ENCODE measurements at regions not wholly inside any gene's neighbourhood (a gene's known extent, or its start where the extent isn't known, plus 50 kb on each side); places are given as distances from the start of the nearest gene placed in this dataset.

GRCh38 chr5:56558131-56558745 is 257.1 kb upstream of the MAP3K1 start:
- no peak overlapping the region for H3K27ac ChIP-seq
- intact Hi-C loops (cut with DNase I): no loop called here
- DNase-seq (no peak), ATAC-seq (no peak)
- TF ChIP-seq CTCF (IDR thresholded peaks at IDR 0.05): no peak
- no peaks in the 10 kb centered on the region for H3K36me3 ChIP-seq
- no peak overlapping the region for H3K4me3 ChIP-seq
- no peaks in the 10 kb centered on the region for H3K4me1 ChIP-seq
- no peaks in the 10 kb centered on the region for H3K9me3 ChIP-seq
- H3K27me3 ChIP-seq: no peaks in the 10 kb centered on the region

- H3K27me3 ChIP-seq: no peaks in the 10 kb centered on the region
- no peaks in the 10 kb centered on the region for H3K36me3 ChIP-seq
- no peak overlapping the region for H3K27ac ChIP-seq
- no peak overlapping the region for H3K4me3 ChIP-seq
- TF ChIP-seq CTCF (IDR thresholded peaks at IDR 0.05): no peak
- no peaks in the 10 kb centered on the region for H3K9me3 ChIP-seq
- ATAC-seq: no peak
- intact Hi-C loops (cut with DNase I): no loop called here
- no peak for DNase-seq
- H3K4me1 ChIP-seq: no peaks in the 10 kb centered on the region
These were observed 258.2 kb upstream of the MAP3K1 start for GRCh38 chr5:56557198-56557597.

GRCh38 chr5:56552612-56553268 is 262.6 kb upstream of the MAP3K1 start:
- no peaks in the 10 kb centered on the region for H3K9me3 ChIP-seq
- no peaks in the 10 kb centered on the region for H3K27me3 ChIP-seq
- no peak overlapping the region for H3K4me3 ChIP-seq
- no peak for TF ChIP-seq CTCF (IDR thresholded peaks at IDR 0.05)
- intact Hi-C loops (cut with DNase I): no loop called here
- peaks cover 9% of the 10 kb centered on the region for H3K4me1 ChIP-seq
- DNase-seq (no peak), ATAC-seq (no peak)
- H3K27ac ChIP-seq: no peak overlapping the region
- no peaks in the 10 kb centered on the region for H3K36me3 ChIP-seq

GRCh38 chr5:56550227-56550626 is 265.1 kb upstream of the MAP3K1 start:
- intact Hi-C loops (cut with DNase I): no loop called here
- Histone ChIP-seq H3K4me3 (no peak overlapping the region), H3K9me3 (no peaks in the 10 kb centered on the region), H3K4me1 (peaks cover 9% of the 10 kb centered on the region), H3K27ac (no peak overlapping the region), H3K27me3 (no peaks in the 10 kb centered on the region), H3K36me3 (no peaks in the 10 kb centered on the region)
- DNase-seq (no peak), ATAC-seq (peak; percentile 51)
- no peak for TF ChIP-seq CTCF (IDR thresholded peaks at IDR 0.05)

GRCh38 chr5:56549096-56549886 is 266.1 kb upstream of the MAP3K1 start:
- no peak for TF ChIP-seq CTCF (IDR thresholded peaks at IDR 0.05)

More at GRCh38 chr5:56549096-56549886, 266.1 kb upstream of the MAP3K1 start:
- Histone ChIP-seq H3K27ac (no peak overlapping the region), H3K27me3 (no peaks in the 10 kb centered on the region), H3K4me3 (no peak overlapping the region), H3K36me3 (no peaks in the 10 kb centered on the region), H3K4me1 (peaks cover 9% of the 10 kb centered on the region), H3K9me3 (no peaks in the 10 kb centered on the region)
- no peak for ATAC-seq
- intact Hi-C loops (cut with DNase I): no loop called here
- DNase-seq: no peak

Data from upper lobe of right lung (tissue), 1 donor.